ENCODE measurements at regions not wholly inside any gene's neighbourhood (a gene's known extent, or its start where the extent isn't known, plus 50 kb on each side); places are given as distances from the start of the nearest gene placed in this dataset.

- 74% methylated on average over 4 of the region's 4 CpGs for WGBS
- Histone ChIP-seq H3K36me3 (no peaks in the 10 kb centered on the region), H3K27ac (replicated peaks in 1 of 4) (no peak overlapping the region), H3K27me3 (no peaks in the 10 kb centered on the region), H3K4me3 (no peak overlapping the region), H3K9me3 (no peaks in the 10 kb centered on the region), H3K4me1 (peaks cover 0 to 5% (median 0%) of the 10 kb centered on the region in 4 donors)
- DNase-seq (ENCODE audit: extremely low spot score) = no peak
- intact Hi-C loops (cut with DNase I) = no loop called here
- TF ChIP-seq POLR2A (IDR thresholded peaks at IDR 0.05; ENCODE audit: low read depth) = no peak
- TF ChIP-seq EP300 (IDR thresholded peaks at IDR 0.05) = no peak
- no peak for TF ChIP-seq CTCF (IDR thresholded peaks at IDR 0.05)
- TF ChIP-seq POLR2AphosphoS5 (IDR thresholded peaks at IDR 0.05) = no peak
Observed at GRCh38 chrX:140923118-140923517, 79.3 kb upstream of the SPANXB1 start.

GRCh38 chrX:140928739-140929138 is 73.7 kb upstream of the SPANXB1 start:
- no peak for DNase-seq (ENCODE audit: extremely low spot score)
- no peaks in the 10 kb centered on the region for H3K27me3 ChIP-seq
- H3K4me1 ChIP-seq = no peaks in the 10 kb centered on the region
- H3K27ac ChIP-seq (replicated peaks in 1 of 4) = no peak overlapping the region
- H3K4me3 ChIP-seq = no peak overlapping the region
- H3K36me3 ChIP-seq = no peaks in the 10 kb centered on the region
- intact Hi-C loops (cut with DNase I) = no loop called here
- no peaks in the 10 kb centered on the region for H3K9me3 ChIP-seq
- WGBS = 74% methylated on average over 3 of the region's 3 CpGs
- TF ChIP-seq POLR2AphosphoS5 (IDR thresholded peaks at IDR 0.05) = no peak
- no peak for TF ChIP-seq EP300 (IDR thresholded peaks at IDR 0.05)
- no peak for TF ChIP-seq CTCF (IDR thresholded peaks at IDR 0.05)
- no peak for TF ChIP-seq POLR2A (IDR thresholded peaks at IDR 0.05; ENCODE audit: low read depth)

- H3K36me3 ChIP-seq = no peaks in the 10 kb centered on the region
- no peaks in the 10 kb centered on the region for H3K9me3 ChIP-seq
- H3K4me3 ChIP-seq = no peak overlapping the region
- TF ChIP-seq CTCF (IDR thresholded peaks at IDR 0.05) (no peak), EP300 (IDR thresholded peaks at IDR 0.05) (no peak), POLR2AphosphoS5 (IDR thresholded peaks at IDR 0.05) (no peak), POLR2A (IDR thresholded peaks at IDR 0.05; ENCODE audit: low read depth) (no peak)
- H3K27me3 ChIP-seq = no peaks in the 10 kb centered on the region
- no peaks in the 10 kb centered on the region for H3K4me1 ChIP-seq
- intact Hi-C loops (cut with DNase I) = no loop called here
- DNase-seq (ENCODE audit: extremely low spot score) = no peak
- WGBS = 63% methylated on average over 3 of the region's 3 CpGs
- H3K27ac ChIP-seq (replicated peaks in 1 of 4) = no peak overlapping the region
Observed at GRCh38 chrX:140933016-140933415, 69.4 kb upstream of the SPANXB1 start.

- no peaks in the 10 kb centered on the region for H3K9me3 ChIP-seq
- no peaks in the 10 kb centered on the region for H3K4me1 ChIP-seq
- DNase-seq (ENCODE audit: extremely low spot score) = no peak
- H3K4me3 ChIP-seq = no peak overlapping the region
- H3K27me3 ChIP-seq = no peaks in the 10 kb centered on the region
- intact Hi-C loops (cut with DNase I) = no loop called here
- TF ChIP-seq POLR2A (IDR thresholded peaks at IDR 0.05; ENCODE audit: low read depth) (no peak), CTCF (IDR thresholded peaks at IDR 0.05) (no peak), EP300 (IDR thresholded peaks at IDR 0.05) (no peak), POLR2AphosphoS5 (IDR thresholded peaks at IDR 0.05) (no peak)
- no peak overlapping the region for H3K27ac ChIP-seq (replicated peaks in 1 of 4)
- WGBS = 64% methylated on average over 6 of the region's 6 CpGs
- H3K36me3 ChIP-seq = no peaks in the 10 kb centered on the region
Observed at GRCh38 chrX:140933874-140934655, 68.3 kb upstream of the SPANXB1 start.

- H3K27me3 ChIP-seq = no peaks in the 10 kb centered on the region
- no peak for TF ChIP-seq EP300 (IDR thresholded peaks at IDR 0.05)
- no peak for TF ChIP-seq CTCF (IDR thresholded peaks at IDR 0.05)
- no peak for TF ChIP-seq POLR2A (IDR thresholded peaks at IDR 0.05; ENCODE audit: low read depth)
- no peak for TF ChIP-seq POLR2AphosphoS5 (IDR thresholded peaks at IDR 0.05)
- H3K4me1 ChIP-seq = no peaks in the 10 kb centered on the region
- no peak overlapping the region for H3K4me3 ChIP-seq
- no peaks in the 10 kb centered on the region for H3K9me3 ChIP-seq
- H3K27ac ChIP-seq (replicated peaks in 1 of 4) = no peak overlapping the region
- WGBS = 84% methylated on average over 2 of the region's 2 CpGs
- intact Hi-C loops (cut with DNase I) = no loop called here
- no peak for DNase-seq (ENCODE audit: extremely low spot score)
- no peaks in the 10 kb centered on the region for H3K36me3 ChIP-seq
Observed at GRCh38 chrX:140943513-140943912, 58.9 kb upstream of the SPANXB1 start.

Measured in esophagus muscularis mucosa (tissue), 4 donors.